ENCODE measurements at regions not wholly inside any gene's neighbourhood (a gene's known extent, or its start where the extent isn't known, plus 50 kb on each side); places are given as distances from the start of the nearest gene placed in this dataset.

GRCh38 chr3:159458982-159459381, 529.7 kb upstream of the IL12A start:
- no peaks in the 10 kb centered on the region for H3K79me2 ChIP-seq (ENCODE audit: insufficient read depth, low read length)
- H3K9me2 ChIP-seq (ENCODE audit: insufficient read depth) = no peaks in the 10 kb centered on the region
- no peaks in the 10 kb centered on the region for H3K36me3 ChIP-seq (ENCODE audit: control insufficient read depth in 1 of 2, insufficient read depth in 2 of 2, low read length in 2 of 2)
- no peak for ATAC-seq
- no peak for DNase-seq (ENCODE audit: low read depth, low spot score)
- no peaks in the 10 kb centered on the region for H3K9me3 ChIP-seq (ENCODE audit: control insufficient read depth in 1 of 2, insufficient read depth in 1 of 2, low read depth in 1 of 2, low read length in 2 of 2)
- H3K27ac ChIP-seq (ENCODE audit: low read depth, low read length) = no peak overlapping the region
- no peak for TF ChIP-seq SP1 (IDR thresholded peaks at IDR 0.05; ENCODE audit: low read depth)
- TF ChIP-seq YY1 (IDR thresholded peaks at IDR 0.05; ENCODE audit: extremely low read depth, insufficient replicate concordance, low read depth, low read length) = no peak
- TF ChIP-seq FOSL1 (IDR thresholded peaks at IDR 0.05; ENCODE audit: low read depth) = no peak
- no peak for TF ChIP-seq ATF3 (IDR thresholded peaks at IDR 0.05)
- no peak for TF ChIP-seq ZBTB33 (IDR thresholded peaks at IDR 0.05; ENCODE audit: extremely low read depth, insufficient replicate concordance, low read length)
- TF ChIP-seq TCF7L2 (IDR thresholded peaks at IDR 0.05; ENCODE audit: borderline replicate concordance, extremely low read depth, insufficient read depth, insufficient read length) = no peak
- no peak for TF ChIP-seq SRF (IDR thresholded peaks at IDR 0.05; ENCODE audit: low read depth)
- no peak for TF ChIP-seq SIN3A (IDR thresholded peaks at IDR 0.05; ENCODE audit: low read depth)
- TF ChIP-seq CEBPB (IDR thresholded peaks at IDR 0.05; ENCODE audit: low read depth) = no peak
- TF ChIP-seq EZH2phosphoT487 (IDR thresholded peaks at IDR 0.05; ENCODE audit: borderline replicate concordance) = no peak
- TF ChIP-seq, protein P1, sequence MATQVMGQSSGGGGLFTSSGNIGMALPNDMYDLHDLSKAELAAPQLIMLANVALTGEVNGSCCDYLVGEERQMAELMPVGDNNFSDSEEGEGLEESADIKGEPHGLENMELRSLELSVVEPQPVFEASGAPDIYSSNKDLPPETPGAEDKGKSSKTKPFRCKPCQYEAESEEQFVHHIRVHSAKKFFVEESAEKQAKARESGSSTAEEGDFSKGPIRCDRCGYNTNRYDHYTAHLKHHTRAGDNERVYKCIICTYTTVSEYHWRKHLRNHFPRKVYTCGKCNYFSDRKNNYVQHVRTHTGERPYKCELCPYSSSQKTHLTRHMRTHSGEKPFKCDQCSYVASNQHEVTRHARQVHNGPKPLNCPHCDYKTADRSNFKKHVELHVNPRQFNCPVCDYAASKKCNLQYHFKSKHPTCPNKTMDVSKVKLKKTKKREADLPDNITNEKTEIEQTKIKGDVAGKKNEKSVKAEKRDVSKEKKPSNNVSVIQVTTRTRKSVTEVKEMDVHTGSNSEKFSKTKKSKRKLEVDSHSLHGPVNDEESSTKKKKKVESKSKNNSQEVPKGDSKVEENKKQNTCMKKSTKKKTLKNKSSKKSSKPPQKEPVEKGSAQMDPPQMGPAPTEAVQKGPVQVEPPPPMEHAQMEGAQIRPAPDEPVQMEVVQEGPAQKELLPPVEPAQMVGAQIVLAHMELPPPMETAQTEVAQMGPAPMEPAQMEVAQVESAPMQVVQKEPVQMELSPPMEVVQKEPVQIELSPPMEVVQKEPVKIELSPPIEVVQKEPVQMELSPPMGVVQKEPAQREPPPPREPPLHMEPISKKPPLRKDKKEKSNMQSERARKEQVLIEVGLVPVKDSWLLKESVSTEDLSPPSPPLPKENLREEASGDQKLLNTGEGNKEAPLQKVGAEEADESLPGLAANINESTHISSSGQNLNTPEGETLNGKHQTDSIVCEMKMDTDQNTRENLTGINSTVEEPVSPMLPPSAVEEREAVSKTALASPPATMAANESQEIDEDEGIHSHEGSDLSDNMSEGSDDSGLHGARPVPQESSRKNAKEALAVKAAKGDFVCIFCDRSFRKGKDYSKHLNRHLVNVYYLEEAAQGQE (IDR thresholded peaks at IDR 0.05; ENCODE audit: low read depth) = no peak
- TF ChIP-seq ZNF274 (IDR thresholded peaks at IDR 0.05; ENCODE audit: low read depth, low read length) = no peak
- no peak for TF ChIP-seq ZFX (IDR thresholded peaks at IDR 0.05)
- TF ChIP-seq, protein P2, sequence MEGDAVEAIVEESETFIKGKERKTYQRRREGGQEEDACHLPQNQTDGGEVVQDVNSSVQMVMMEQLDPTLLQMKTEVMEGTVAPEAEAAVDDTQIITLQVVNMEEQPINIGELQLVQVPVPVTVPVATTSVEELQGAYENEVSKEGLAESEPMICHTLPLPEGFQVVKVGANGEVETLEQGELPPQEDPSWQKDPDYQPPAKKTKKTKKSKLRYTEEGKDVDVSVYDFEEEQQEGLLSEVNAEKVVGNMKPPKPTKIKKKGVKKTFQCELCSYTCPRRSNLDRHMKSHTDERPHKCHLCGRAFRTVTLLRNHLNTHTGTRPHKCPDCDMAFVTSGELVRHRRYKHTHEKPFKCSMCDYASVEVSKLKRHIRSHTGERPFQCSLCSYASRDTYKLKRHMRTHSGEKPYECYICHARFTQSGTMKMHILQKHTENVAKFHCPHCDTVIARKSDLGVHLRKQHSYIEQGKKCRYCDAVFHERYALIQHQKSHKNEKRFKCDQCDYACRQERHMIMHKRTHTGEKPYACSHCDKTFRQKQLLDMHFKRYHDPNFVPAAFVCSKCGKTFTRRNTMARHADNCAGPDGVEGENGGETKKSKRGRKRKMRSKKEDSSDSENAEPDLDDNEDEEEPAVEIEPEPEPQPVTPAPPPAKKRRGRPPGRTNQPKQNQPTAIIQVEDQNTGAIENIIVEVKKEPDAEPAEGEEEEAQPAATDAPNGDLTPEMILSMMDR (IDR thresholded peaks at IDR 0.05 in 2 of 3, conservative IDR thresholded peaks at IDR 0.05 in 1 of 3; ENCODE audit: borderline replicate concordance in 1 of 3, insufficient read depth in 1 of 3, low read depth in 2 of 3, low read length in 2 of 3) = no peak
- TF ChIP-seq RAD21 (IDR thresholded peaks at IDR 0.05; ENCODE audit: low read depth) = no peak
- TF ChIP-seq POLR2AphosphoS5 (IDR thresholded peaks at IDR 0.05; ENCODE audit: low read depth, low read length) = no peak
- TF ChIP-seq CBX3 (IDR thresholded peaks at IDR 0.05; ENCODE audit: low read depth) = no peak
- no peak for TF ChIP-seq EGR1 (IDR thresholded peaks at IDR 0.05; ENCODE audit: low read depth)
- no peak overlapping the region for H3K4me2 ChIP-seq (ENCODE audit: low read length)
- POLR2A ChIA-PET = no interaction called here
- CTCF ChIA-PET = no interaction called here
- no peak overlapping the region for H3K4me3 ChIP-seq (replicated peaks in 1 of 2; ENCODE audit: low read depth in 1 of 2, low read length in 2 of 2)
- no peaks in the 10 kb centered on the region for H3K27me3 ChIP-seq (ENCODE audit: insufficient read depth, low read length)
- H3K9ac ChIP-seq (ENCODE audit: low read length) = no peak overlapping the region
- H2AFZ ChIP-seq (ENCODE audit: low read depth, low read length, poor library complexity, severe bottlenecking) = no peak overlapping the region
- intact Hi-C loops (cut with micrococcal nuclease) = no loop called here
- peaks cover 0 to 4% of the 10 kb centered on the region in 2 experiments; a peak in 1 of 4 replicates for H3K4me1 ChIP-seq (ENCODE audit: control insufficient read depth in 1 of 2, insufficient read depth in 2 of 2, low read length in 2 of 2)
- BruUV-seq (replicated peaks) = no TSS peak
- RAD21 ChIA-PET (ENCODE audit: low non-redundant PET in 1 of 2, low total read pairs in 2 of 2, uncharacterized antibody in 2 of 2, unreplicated experiment in 2 of 2) = no interaction called here
- no peaks in the 10 kb centered on the region for H4K20me1 ChIP-seq (ENCODE audit: insufficient read depth)

Measured in HCT116 (cell line).